Hypothalamus (tissue), 51 donors: ENCODE measurements at regions not wholly inside any gene's neighbourhood (a gene's known extent, or its start where the extent isn't known, plus 50 kb on each side); places are given as distances from the start of the nearest gene placed in this dataset.

Experiments used
- DNase-seq, 51 donors: peaks; one replicate each; lab custom pipeline; 2025; lab: John Stamatoyannopoulos, UW

- peak in 1 of 51 donors; percentile 4 for DNase-seq
Observed at GRCh38 chr10:55048830-55049498, 247.9 kb upstream of the PCDH15 start.

- no peak for DNase-seq
Observed at GRCh38 chr10:55043540-55043939, 242.5 kb upstream of the PCDH15 start.

- DNase-seq: no peak
Observed at GRCh38 chr10:55033061-55033460, 232.0 kb upstream of the PCDH15 start.

- peak in 11 of 51 donors; percentile 1 to 29 (median 10) for DNase-seq
Observed at GRCh38 chr10:55024713-55025112, 223.7 kb upstream of the PCDH15 start.

GRCh38 chr10:55019439-55019838 lies 218.4 kb upstream of the PCDH15 start:
- DNase-seq: peak in 3 of 51 donors; percentile 2 to 58 (median 3)

GRCh38 chr10:55013318-55013717 lies 212.3 kb upstream of the PCDH15 start:
- DNase-seq: no peak

GRCh38 chr10:55002420-55002819 lies 201.4 kb upstream of the PCDH15 start:
- DNase-seq: peak in 1 of 51 donors; percentile 4

GRCh38 chr10:55001422-55001821 lies 200.4 kb upstream of the PCDH15 start:
- DNase-seq: no peak

- no peak for DNase-seq
Observed at GRCh38 chr10:54993148-54993547, 192.1 kb upstream of the PCDH15 start.

GRCh38 chr10:54985732-54986131 lies 184.7 kb upstream of the PCDH15 start:
- no peak for DNase-seq

GRCh38 chr10:54983255-54983654 lies 182.2 kb upstream of the PCDH15 start:
- no peak for DNase-seq

- DNase-seq: no peak
Observed at GRCh38 chr10:54962134-54962900, 161.3 kb upstream of the PCDH15 start.

GRCh38 chr10:54961040-54961439 lies 160.0 kb upstream of the PCDH15 start:
- DNase-seq: no peak

- no peak for DNase-seq
Observed at GRCh38 chr10:54958844-54959243, 157.8 kb upstream of the PCDH15 start.

GRCh38 chr10:54947605-54948004 lies 146.6 kb upstream of the PCDH15 start:
- no peak for DNase-seq

- no peak for DNase-seq
Observed at GRCh38 chr10:54940418-54940817, 139.4 kb upstream of the PCDH15 start.

- DNase-seq: no peak
Observed at GRCh38 chr10:54914049-54914448, 113.0 kb upstream of the PCDH15 start.

GRCh38 chr10:54909165-54909564 lies 108.1 kb upstream of the PCDH15 start:
- peak in 1 of 51 donors; percentile 4 for DNase-seq

- DNase-seq: no peak
Observed at GRCh38 chr10:54908019-54908418, 107.0 kb upstream of the PCDH15 start.

GRCh38 chr10:54906940-54907339 lies 105.9 kb upstream of the PCDH15 start:
- no peak for DNase-seq

- DNase-seq: no peak
Observed at GRCh38 chr10:54905578-54906192, 104.7 kb upstream of the PCDH15 start.

GRCh38 chr10:54904833-54905232 lies 103.8 kb upstream of the PCDH15 start:
- DNase-seq: no peak
